Liver (tissue), 3 donors: ENCODE measurements at regions not wholly inside any gene's neighbourhood (a gene's known extent, or its start where the extent isn't known, plus 50 kb on each side); places are given as distances from the start of the nearest gene placed in this dataset.

Experiments
- EGR1 ChIP-seq, 2 donors: IDR thresholded peaks; 2 replicates each; pipeline ENCODE4 v1.6.1; 2016 to 2018; ENCODE audit warnings: antibody characterized with exemption in 2 of 2, low read depth in 2 of 2
- GABPA ChIP-seq, 2 donors: IDR thresholded peaks in 1 of 2; conservative IDR thresholded peaks in 1 of 2; 2 replicates each; pipeline ENCODE4 v1.6.1; 2016; ENCODE audit warnings: antibody characterized with exemption in 2 of 2, mild to moderate bottlenecking in 1 of 2, moderate library complexity in 1 of 2
- RAD21 ChIP-seq, 2 donors: IDR thresholded peaks; 2 replicates each; pipeline ENCODE4 v1.6.1; 2016; ENCODE audit warnings: antibody characterized with exemption in 2 of 2, mild to moderate bottlenecking in 2 of 2
- SP1 ChIP-seq: IDR thresholded peaks from 2 replicates; pipeline ENCODE4 v1.6.1; 2018; ENCODE audit warnings: antibody characterized with exemption, mild to moderate bottlenecking
- TAF1 ChIP-seq: conservative IDR thresholded peaks from 2 replicates; pipeline ENCODE4 v1.6.1; 2016; ENCODE audit warnings: antibody characterized with exemption, mild to moderate bottlenecking
- YY1 ChIP-seq: IDR thresholded peaks from 2 replicates; pipeline ENCODE4 v1.6.1; 2016; ENCODE audit warnings: antibody characterized with exemption, mild to moderate bottlenecking
- TF ChIP-seq, protein P1 (sequence below): IDR thresholded peaks from 2 replicates; pipeline ENCODE4 v1.6.1; 2016; ENCODE audit warnings: antibody characterized with exemption, mild to moderate bottlenecking
- TF ChIP-seq, protein P2 (sequence below): fragments of 150-350 bp; IDR thresholded peaks from 2 replicates; pipeline ENCODE4 v1.5.1; 2017; ENCODE audit warnings: improper control_type of control experiment, low read depth, low read length; ENCODE audit not compliant: missing input control
- TF ChIP-seq, protein P3 (sequence below): IDR thresholded peaks from 2 replicates; pipeline ENCODE4 v1.6.1; 2016; ENCODE audit warnings: antibody characterized with exemption
- TF ChIP-seq, protein P4 (sequence below): IDR thresholded peaks from 2 replicates; pipeline ENCODE4 v1.6.1; 2016; ENCODE audit warnings: antibody characterized with exemption
- TF ChIP-seq, protein P5 (sequence below): IDR thresholded peaks from 2 replicates; pipeline ENCODE4 v1.6.1; 2016; ENCODE audit warnings: antibody characterized with exemption
- donor health status: healthy.
- donor health status: healthy.

DNA sequence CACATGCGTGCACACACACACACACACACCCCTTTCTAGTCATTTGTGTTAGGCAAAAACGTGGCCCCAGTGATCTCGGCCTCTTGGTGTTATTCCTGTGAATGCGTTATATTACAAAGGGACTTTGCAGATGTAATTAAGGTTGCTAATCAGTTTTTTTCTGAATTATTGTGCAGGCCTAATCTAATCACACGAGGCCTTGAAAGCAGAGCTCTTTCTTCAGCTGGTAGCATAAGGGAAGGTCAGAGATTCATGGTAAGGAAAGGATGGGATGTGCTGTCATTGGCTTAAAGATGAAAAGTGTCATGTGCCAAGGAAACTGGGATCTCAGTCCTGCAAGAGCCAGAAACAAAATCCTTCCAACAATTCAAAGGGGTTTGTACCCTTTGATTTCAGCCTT, 113.4 kb upstream of the ELAC2 start:
- TF ChIP-seq, protein P1, sequence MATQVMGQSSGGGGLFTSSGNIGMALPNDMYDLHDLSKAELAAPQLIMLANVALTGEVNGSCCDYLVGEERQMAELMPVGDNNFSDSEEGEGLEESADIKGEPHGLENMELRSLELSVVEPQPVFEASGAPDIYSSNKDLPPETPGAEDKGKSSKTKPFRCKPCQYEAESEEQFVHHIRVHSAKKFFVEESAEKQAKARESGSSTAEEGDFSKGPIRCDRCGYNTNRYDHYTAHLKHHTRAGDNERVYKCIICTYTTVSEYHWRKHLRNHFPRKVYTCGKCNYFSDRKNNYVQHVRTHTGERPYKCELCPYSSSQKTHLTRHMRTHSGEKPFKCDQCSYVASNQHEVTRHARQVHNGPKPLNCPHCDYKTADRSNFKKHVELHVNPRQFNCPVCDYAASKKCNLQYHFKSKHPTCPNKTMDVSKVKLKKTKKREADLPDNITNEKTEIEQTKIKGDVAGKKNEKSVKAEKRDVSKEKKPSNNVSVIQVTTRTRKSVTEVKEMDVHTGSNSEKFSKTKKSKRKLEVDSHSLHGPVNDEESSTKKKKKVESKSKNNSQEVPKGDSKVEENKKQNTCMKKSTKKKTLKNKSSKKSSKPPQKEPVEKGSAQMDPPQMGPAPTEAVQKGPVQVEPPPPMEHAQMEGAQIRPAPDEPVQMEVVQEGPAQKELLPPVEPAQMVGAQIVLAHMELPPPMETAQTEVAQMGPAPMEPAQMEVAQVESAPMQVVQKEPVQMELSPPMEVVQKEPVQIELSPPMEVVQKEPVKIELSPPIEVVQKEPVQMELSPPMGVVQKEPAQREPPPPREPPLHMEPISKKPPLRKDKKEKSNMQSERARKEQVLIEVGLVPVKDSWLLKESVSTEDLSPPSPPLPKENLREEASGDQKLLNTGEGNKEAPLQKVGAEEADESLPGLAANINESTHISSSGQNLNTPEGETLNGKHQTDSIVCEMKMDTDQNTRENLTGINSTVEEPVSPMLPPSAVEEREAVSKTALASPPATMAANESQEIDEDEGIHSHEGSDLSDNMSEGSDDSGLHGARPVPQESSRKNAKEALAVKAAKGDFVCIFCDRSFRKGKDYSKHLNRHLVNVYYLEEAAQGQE: no peak
- TF ChIP-seq, protein P2, sequence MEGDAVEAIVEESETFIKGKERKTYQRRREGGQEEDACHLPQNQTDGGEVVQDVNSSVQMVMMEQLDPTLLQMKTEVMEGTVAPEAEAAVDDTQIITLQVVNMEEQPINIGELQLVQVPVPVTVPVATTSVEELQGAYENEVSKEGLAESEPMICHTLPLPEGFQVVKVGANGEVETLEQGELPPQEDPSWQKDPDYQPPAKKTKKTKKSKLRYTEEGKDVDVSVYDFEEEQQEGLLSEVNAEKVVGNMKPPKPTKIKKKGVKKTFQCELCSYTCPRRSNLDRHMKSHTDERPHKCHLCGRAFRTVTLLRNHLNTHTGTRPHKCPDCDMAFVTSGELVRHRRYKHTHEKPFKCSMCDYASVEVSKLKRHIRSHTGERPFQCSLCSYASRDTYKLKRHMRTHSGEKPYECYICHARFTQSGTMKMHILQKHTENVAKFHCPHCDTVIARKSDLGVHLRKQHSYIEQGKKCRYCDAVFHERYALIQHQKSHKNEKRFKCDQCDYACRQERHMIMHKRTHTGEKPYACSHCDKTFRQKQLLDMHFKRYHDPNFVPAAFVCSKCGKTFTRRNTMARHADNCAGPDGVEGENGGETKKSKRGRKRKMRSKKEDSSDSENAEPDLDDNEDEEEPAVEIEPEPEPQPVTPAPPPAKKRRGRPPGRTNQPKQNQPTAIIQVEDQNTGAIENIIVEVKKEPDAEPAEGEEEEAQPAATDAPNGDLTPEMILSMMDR: no peak
- TF ChIP-seq, protein P3, sequence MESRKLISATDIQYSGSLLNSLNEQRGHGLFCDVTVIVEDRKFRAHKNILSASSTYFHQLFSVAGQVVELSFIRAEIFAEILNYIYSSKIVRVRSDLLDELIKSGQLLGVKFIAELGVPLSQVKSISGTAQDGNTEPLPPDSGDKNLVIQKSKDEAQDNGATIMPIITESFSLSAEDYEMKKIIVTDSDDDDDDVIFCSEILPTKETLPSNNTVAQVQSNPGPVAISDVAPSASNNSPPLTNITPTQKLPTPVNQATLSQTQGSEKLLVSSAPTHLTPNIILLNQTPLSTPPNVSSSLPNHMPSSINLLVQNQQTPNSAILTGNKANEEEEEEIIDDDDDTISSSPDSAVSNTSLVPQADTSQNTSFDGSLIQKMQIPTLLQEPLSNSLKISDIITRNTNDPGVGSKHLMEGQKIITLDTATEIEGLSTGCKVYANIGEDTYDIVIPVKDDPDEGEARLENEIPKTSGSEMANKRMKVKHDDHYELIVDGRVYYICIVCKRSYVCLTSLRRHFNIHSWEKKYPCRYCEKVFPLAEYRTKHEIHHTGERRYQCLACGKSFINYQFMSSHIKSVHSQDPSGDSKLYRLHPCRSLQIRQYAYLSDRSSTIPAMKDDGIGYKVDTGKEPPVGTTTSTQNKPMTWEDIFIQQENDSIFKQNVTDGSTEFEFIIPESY: no peak
- TF ChIP-seq RAD21 (IDR thresholded peaks at IDR 0.05): no peak
- no peak for TF ChIP-seq TAF1
- TF ChIP-seq EGR1 (IDR thresholded peaks at IDR 0.05; ENCODE audit: low read depth in 2 of 2): no peak
- no peak for TF ChIP-seq YY1
- TF ChIP-seq, protein P4, sequence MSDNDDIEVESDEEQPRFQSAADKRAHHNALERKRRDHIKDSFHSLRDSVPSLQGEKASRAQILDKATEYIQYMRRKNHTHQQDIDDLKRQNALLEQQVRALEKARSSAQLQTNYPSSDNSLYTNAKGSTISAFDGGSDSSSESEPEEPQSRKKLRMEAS: no peak
- TF ChIP-seq, protein P5, sequence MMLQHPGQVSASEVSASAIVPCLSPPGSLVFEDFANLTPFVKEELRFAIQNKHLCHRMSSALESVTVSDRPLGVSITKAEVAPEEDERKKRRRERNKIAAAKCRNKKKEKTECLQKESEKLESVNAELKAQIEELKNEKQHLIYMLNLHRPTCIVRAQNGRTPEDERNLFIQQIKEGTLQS: no peak
- no peak for TF ChIP-seq GABPA (IDR thresholded peaks at IDR 0.05 in 1 of 2, conservative IDR thresholded peaks at IDR 0.05 in 1 of 2)
- TF ChIP-seq SP1: no peak
